HCT116 (cell line): ENCODE measurements at regions not wholly inside any gene's neighbourhood (a gene's known extent, or its start where the extent isn't known, plus 50 kb on each side); places are given as distances from the start of the nearest gene placed in this dataset.

Source experiments
- ATAC-seq: fragments of 200-7000 bp; cut with Tn5 transposase; 2 replicates; pipeline ENCODE4 v1.9.1; 2020; ENCODE audit warnings: mild to moderate bottlenecking, moderate library complexity
- BruUV-seq: library from RNA; stranded (reverse); fragments of 400-500 nt; replicated peaks from 2 replicates; lab custom pipeline; 2021; lab: Mats Ljungman, UMichigan
- CTCF ChIA-PET: fragments of 300-600 bp; sonication (Branson Sonifier 250); formaldehyde crosslinking; loops from one replicate; lab custom pipeline; 2021; ENCODE audit warnings: antibody characterized with exemption; lab: Charles Lee
- POLR2A ChIA-PET: fragments of 300-600, 350-600 bp; sonication (Branson Sonifier 250); formaldehyde crosslinking; loops from one replicate; lab custom pipeline; 2021; ENCODE audit warnings: antibody characterized with exemption; lab: Charles Lee
- RAD21 ChIA-PET, 2 experiments: fragments of 300-600 bp; sonication (Branson Sonifier 250); formaldehyde crosslinking; loops; one replicate each; lab custom pipeline; 2023; ENCODE audit warnings: low total read pairs in 2 of 2; ENCODE audit not compliant: uncharacterized antibody in 2 of 2, unreplicated experiment in 2 of 2, low non-redundant PET in 1 of 2; lab: Charles Lee
- DNase-seq: peaks from one replicate; pipeline ENCODE4 v3.0.0-alpha.2; 2010; ENCODE audit warnings: low read depth, low spot score
- H2AFZ ChIP-seq: fragments of 200-600 bp; shearing (Covaris generic), sonication (generic); 2 replicates; pipeline ENCODE4 v1.6.1; 2017; ENCODE audit warnings: low read depth, mixed run types, mixed read lengths, antibody characterized with exemption, low read length; ENCODE audit not compliant: poor library complexity, severe bottlenecking
- H3K27ac ChIP-seq: 2 replicates; pipeline ENCODE4 v1.5.1; 2012; ENCODE audit warnings: low read depth, low read length
- H3K27me3 ChIP-seq: fragments of 200-600 bp; sonication (generic); 2 replicates; pipeline ENCODE4 v1.6.1; 2016; ENCODE audit warnings: mixed run types, low read length, mixed read lengths; ENCODE audit not compliant: insufficient read depth
- H3K36me3 ChIP-seq, 2 experiments: fragments of 200-500 bp in 1 of 2; fragments of 200-600 bp in 1 of 2; sonication (Bioruptor generic) in 1 of 2; sonication (generic) in 1 of 2; 2 replicates each; pipeline versions ENCODE4 v1.5.1 to v1.6.1; 2014 to 2016; ENCODE audit warnings: low read length in 2 of 2, inconsistent platforms in 1 of 2, mixed read lengths in 1 of 2, mixed run types in 1 of 2; ENCODE audit not compliant: insufficient read depth in 2 of 2, control insufficient read depth in 1 of 2
- H3K4me1 ChIP-seq, 2 experiments: fragments of 200-600 bp in 1 of 2; sonication (generic) in 1 of 2; 2 replicates each; pipeline versions ENCODE4 v1.5.1 to v1.6.1; 2012 to 2017; ENCODE audit warnings: low read length in 2 of 2, inconsistent platforms in 1 of 2, mild to moderate bottlenecking in 1 of 2, mixed read lengths in 1 of 2, mixed run types in 1 of 2, moderate library complexity in 1 of 2; ENCODE audit not compliant: insufficient read depth in 2 of 2, control insufficient read depth in 1 of 2
- H3K4me2 ChIP-seq: fragments of 200-600 bp; sonication (generic); 2 replicates; pipeline ENCODE4 v1.6.1; 2017; ENCODE audit warnings: mixed run types, low read length, mixed read lengths
- H3K4me3 ChIP-seq, 2 experiments: fragments of 200-600 bp in 1 of 2; sonication (generic) in 1 of 2; replicated peaks in 1 of 2; 2 replicates each; pipeline ENCODE4 v1.5.1; 2011 to 2016; ENCODE audit warnings: low read length in 2 of 2, control low read depth in 1 of 2, low read depth in 1 of 2, mild to moderate bottlenecking in 1 of 2, mixed read lengths in 1 of 2, mixed run types in 1 of 2
- H3K79me2 ChIP-seq: fragments of 200-600 bp; sonication (generic); 2 replicates; pipeline ENCODE4 v1.6.1; 2017; ENCODE audit warnings: mild to moderate bottlenecking, mixed run types, low read length, moderate library complexity, mixed read lengths; ENCODE audit not compliant: insufficient read depth
- H3K9ac ChIP-seq: fragments of 200-600 bp; sonication (generic); 2 replicates; pipeline ENCODE4 v1.6.1; 2016; ENCODE audit warnings: low read length, mixed read lengths
- H3K9me2 ChIP-seq: fragments of 200-600 bp; sonication (generic), shearing (Covaris generic); 2 replicates; pipeline ENCODE4 v1.6.1; 2017; ENCODE audit warnings: mixed run types, mild to moderate bottlenecking, moderate library complexity; ENCODE audit not compliant: insufficient read depth
- H3K9me3 ChIP-seq, 2 experiments: fragments of 200-500 bp in 1 of 2; fragments of 200-600 bp in 1 of 2; sonication (Bioruptor generic) in 1 of 2; sonication (generic) in 1 of 2; 2 replicates each; pipeline ENCODE4 v1.6.1; 2014 to 2017; ENCODE audit warnings: low read length in 2 of 2, mixed read lengths in 2 of 2, inconsistent platforms in 1 of 2, low read depth in 1 of 2, mild to moderate bottlenecking in 1 of 2, mixed run types in 1 of 2, moderate library complexity in 1 of 2; ENCODE audit not compliant: control insufficient read depth in 1 of 2, insufficient read depth in 1 of 2
- H4K20me1 ChIP-seq: fragments of 200-600 bp; sonication (generic), shearing (Covaris generic); 2 replicates; pipeline ENCODE4 v1.6.1; 2017; ENCODE audit warnings: mixed run types, mild to moderate bottlenecking, moderate library complexity; ENCODE audit not compliant: insufficient read depth
- CBX3 ChIP-seq: IDR thresholded peaks from 2 replicates; pipeline ENCODE4 v1.6.1; 2012; ENCODE audit warnings: low read depth
- CEBPB ChIP-seq: IDR thresholded peaks from 2 replicates; pipeline ENCODE4 v1.6.1; 2012; ENCODE audit warnings: low read depth
- EGR1 ChIP-seq: IDR thresholded peaks from 2 replicates; pipeline ENCODE4 v1.6.1; 2012; ENCODE audit warnings: low read depth
- ELF1 ChIP-seq: IDR thresholded peaks from 2 replicates; pipeline ENCODE4 v1.6.1; 2012; ENCODE audit warnings: low read depth, borderline replicate concordance
- EZH2 ChIP-seq: fragments of 200-600 bp; sonication (generic); IDR thresholded peaks from 2 replicates; pipeline ENCODE4 v1.6.1; 2017; ENCODE audit warnings: antibody characterized with exemption, mixed run types
- EZH2phosphoT487 ChIP-seq: fragments of 200-600 bp; IDR thresholded peaks from 2 replicates; pipeline ENCODE4 v1.6.1; 2018; ENCODE audit warnings: antibody characterized with exemption, borderline replicate concordance
- FOSL1 ChIP-seq: IDR thresholded peaks from 2 replicates; pipeline ENCODE4 v1.6.1; 2012; ENCODE audit warnings: low read depth
- JUND ChIP-seq: IDR thresholded peaks from 2 replicates; pipeline ENCODE4 v1.6.1; 2012
- POLR2A ChIP-seq: IDR thresholded peaks from 2 replicates; pipeline ENCODE4 v1.7.0; 2011; ENCODE audit warnings: borderline replicate concordance; ENCODE audit not compliant: insufficient read depth, insufficient read length; ENCODE audit errors: extremely low read depth
- SIN3A ChIP-seq: IDR thresholded peaks from 2 replicates; pipeline ENCODE4 v1.6.1; 2012; ENCODE audit warnings: low read depth
- SP1 ChIP-seq: IDR thresholded peaks from 2 replicates; pipeline ENCODE4 v1.6.1; 2012; ENCODE audit warnings: low read depth
- YY1 ChIP-seq: IDR thresholded peaks from 2 replicates; pipeline ENCODE4 v1.6.1; 2011; ENCODE audit warnings: low read length, low read depth, moderate library complexity, mild to moderate bottlenecking; ENCODE audit not compliant: insufficient replicate concordance; ENCODE audit errors: extremely low read depth
- ZFX ChIP-seq: fragments of 450-650 bp; IDR thresholded peaks from 2 replicates; pipeline ENCODE4 v1.6.1; 2017
- ZNF274 ChIP-seq: fragments of 200-500 bp; sonication (Bioruptor generic); IDR thresholded peaks from 2 replicates; pipeline ENCODE4 v1.6.1; 2014; ENCODE audit warnings: mild to moderate bottlenecking, low read depth, low read length, inconsistent platforms
- intact Hi-C: fragments of 100-400 bp; cut with micrococcal nuclease; formaldehyde crosslinking; loops from 2 replicates; pipeline ENCODE4 v1.10.0; 2022
- TF ChIP-seq, protein P1 (sequence below): IDR thresholded peaks from 2 replicates; pipeline ENCODE4 v1.6.1; 2012; ENCODE audit warnings: low read depth
- TF ChIP-seq, protein P2 (sequence below), 3 experiments: fragments of 200-600 bp in 1 of 3; sonication (generic) in 1 of 3; IDR thresholded peaks in 2 of 3; conservative IDR thresholded peaks in 1 of 3; 2 replicates each; pipeline ENCODE4 v1.5.1; 2012 to 2017; ENCODE audit warnings: low read depth in 2 of 3, low read length in 2 of 3, antibody characterized with exemption in 1 of 3, borderline replicate concordance in 1 of 3, control low read depth in 1 of 3, mild to moderate bottlenecking in 1 of 3, mixed read lengths in 1 of 3, mixed run types in 1 of 3, moderate library complexity in 1 of 3; ENCODE audit not compliant: insufficient read depth in 1 of 3
- TF ChIP-seq, protein P3 (sequence below): IDR thresholded peaks from 2 replicates; pipeline ENCODE4 v1.6.1; 2012
- TF ChIP-seq, protein P4 (sequence below): IDR thresholded peaks from 2 replicates; pipeline ENCODE4 v1.6.1; 2011; ENCODE audit warnings: mild to moderate bottlenecking, low read length, moderate library complexity; ENCODE audit not compliant: insufficient replicate concordance; ENCODE audit errors: extremely low read depth
- TF ChIP-seq, protein P5 (sequence below): IDR thresholded peaks from 2 replicates; pipeline ENCODE4 v1.6.1; 2012

DNA sequence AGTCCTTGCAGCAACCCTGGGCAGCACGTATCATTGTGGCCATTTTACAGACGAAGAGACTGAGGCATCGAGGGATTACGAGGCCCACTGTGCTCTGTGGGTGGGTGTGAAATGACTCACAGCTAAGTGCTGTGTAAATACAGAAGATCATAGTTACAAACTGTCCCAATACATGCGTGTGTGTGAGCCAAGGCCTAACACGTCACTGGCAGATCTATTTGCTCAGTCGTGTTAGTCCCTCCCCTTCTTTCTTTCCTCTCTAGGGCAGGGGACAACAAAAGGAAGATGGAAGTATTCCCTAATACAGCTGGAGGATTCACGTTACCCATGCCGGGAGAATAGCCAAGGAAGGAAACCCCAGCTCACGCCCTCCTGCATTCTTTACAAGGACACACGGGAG lies 175.9 kb downstream of the CDC5L start:
- TF ChIP-seq, protein P1, sequence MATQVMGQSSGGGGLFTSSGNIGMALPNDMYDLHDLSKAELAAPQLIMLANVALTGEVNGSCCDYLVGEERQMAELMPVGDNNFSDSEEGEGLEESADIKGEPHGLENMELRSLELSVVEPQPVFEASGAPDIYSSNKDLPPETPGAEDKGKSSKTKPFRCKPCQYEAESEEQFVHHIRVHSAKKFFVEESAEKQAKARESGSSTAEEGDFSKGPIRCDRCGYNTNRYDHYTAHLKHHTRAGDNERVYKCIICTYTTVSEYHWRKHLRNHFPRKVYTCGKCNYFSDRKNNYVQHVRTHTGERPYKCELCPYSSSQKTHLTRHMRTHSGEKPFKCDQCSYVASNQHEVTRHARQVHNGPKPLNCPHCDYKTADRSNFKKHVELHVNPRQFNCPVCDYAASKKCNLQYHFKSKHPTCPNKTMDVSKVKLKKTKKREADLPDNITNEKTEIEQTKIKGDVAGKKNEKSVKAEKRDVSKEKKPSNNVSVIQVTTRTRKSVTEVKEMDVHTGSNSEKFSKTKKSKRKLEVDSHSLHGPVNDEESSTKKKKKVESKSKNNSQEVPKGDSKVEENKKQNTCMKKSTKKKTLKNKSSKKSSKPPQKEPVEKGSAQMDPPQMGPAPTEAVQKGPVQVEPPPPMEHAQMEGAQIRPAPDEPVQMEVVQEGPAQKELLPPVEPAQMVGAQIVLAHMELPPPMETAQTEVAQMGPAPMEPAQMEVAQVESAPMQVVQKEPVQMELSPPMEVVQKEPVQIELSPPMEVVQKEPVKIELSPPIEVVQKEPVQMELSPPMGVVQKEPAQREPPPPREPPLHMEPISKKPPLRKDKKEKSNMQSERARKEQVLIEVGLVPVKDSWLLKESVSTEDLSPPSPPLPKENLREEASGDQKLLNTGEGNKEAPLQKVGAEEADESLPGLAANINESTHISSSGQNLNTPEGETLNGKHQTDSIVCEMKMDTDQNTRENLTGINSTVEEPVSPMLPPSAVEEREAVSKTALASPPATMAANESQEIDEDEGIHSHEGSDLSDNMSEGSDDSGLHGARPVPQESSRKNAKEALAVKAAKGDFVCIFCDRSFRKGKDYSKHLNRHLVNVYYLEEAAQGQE = no peak
- TF ChIP-seq CBX3 (no peak), FOSL1 (no peak), SIN3A (no peak), ZFX (no peak), YY1 (no peak), EGR1 (no peak), ZNF274 (no peak), ELF1 (no peak), SP1 (no peak), EZH2 (no peak), POLR2A (no peak), EZH2phosphoT487 (no peak), JUND (no peak), CEBPB (no peak)
- TF ChIP-seq, protein P2, sequence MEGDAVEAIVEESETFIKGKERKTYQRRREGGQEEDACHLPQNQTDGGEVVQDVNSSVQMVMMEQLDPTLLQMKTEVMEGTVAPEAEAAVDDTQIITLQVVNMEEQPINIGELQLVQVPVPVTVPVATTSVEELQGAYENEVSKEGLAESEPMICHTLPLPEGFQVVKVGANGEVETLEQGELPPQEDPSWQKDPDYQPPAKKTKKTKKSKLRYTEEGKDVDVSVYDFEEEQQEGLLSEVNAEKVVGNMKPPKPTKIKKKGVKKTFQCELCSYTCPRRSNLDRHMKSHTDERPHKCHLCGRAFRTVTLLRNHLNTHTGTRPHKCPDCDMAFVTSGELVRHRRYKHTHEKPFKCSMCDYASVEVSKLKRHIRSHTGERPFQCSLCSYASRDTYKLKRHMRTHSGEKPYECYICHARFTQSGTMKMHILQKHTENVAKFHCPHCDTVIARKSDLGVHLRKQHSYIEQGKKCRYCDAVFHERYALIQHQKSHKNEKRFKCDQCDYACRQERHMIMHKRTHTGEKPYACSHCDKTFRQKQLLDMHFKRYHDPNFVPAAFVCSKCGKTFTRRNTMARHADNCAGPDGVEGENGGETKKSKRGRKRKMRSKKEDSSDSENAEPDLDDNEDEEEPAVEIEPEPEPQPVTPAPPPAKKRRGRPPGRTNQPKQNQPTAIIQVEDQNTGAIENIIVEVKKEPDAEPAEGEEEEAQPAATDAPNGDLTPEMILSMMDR (IDR thresholded peaks at IDR 0.05 in 2 of 3, conservative IDR thresholded peaks at IDR 0.05 in 1 of 3; ENCODE audit: borderline replicate concordance in 1 of 3, insufficient read depth in 1 of 3, low read depth in 2 of 3, low read length in 2 of 3) = no peak
- TF ChIP-seq, protein P3, sequence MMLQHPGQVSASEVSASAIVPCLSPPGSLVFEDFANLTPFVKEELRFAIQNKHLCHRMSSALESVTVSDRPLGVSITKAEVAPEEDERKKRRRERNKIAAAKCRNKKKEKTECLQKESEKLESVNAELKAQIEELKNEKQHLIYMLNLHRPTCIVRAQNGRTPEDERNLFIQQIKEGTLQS = no peak
- TF ChIP-seq, protein P4, sequence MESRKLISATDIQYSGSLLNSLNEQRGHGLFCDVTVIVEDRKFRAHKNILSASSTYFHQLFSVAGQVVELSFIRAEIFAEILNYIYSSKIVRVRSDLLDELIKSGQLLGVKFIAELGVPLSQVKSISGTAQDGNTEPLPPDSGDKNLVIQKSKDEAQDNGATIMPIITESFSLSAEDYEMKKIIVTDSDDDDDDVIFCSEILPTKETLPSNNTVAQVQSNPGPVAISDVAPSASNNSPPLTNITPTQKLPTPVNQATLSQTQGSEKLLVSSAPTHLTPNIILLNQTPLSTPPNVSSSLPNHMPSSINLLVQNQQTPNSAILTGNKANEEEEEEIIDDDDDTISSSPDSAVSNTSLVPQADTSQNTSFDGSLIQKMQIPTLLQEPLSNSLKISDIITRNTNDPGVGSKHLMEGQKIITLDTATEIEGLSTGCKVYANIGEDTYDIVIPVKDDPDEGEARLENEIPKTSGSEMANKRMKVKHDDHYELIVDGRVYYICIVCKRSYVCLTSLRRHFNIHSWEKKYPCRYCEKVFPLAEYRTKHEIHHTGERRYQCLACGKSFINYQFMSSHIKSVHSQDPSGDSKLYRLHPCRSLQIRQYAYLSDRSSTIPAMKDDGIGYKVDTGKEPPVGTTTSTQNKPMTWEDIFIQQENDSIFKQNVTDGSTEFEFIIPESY = no peak
- TF ChIP-seq, protein P5, sequence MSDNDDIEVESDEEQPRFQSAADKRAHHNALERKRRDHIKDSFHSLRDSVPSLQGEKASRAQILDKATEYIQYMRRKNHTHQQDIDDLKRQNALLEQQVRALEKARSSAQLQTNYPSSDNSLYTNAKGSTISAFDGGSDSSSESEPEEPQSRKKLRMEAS = no peak
- ATAC-seq (no peak), DNase-seq (no peak)
- H3K9me2 ChIP-seq = no peaks in the 10 kb centered on the region
- no peak overlapping the region for H3K4me2 ChIP-seq
- BruUV-seq = no TSS peak
- H3K9ac ChIP-seq = no peak overlapping the region
- H2AFZ ChIP-seq = no peak overlapping the region
- ChIA-PET RAD21 (no interaction called here), POLR2A (no interaction called here), CTCF (no interaction called here)
- no peak overlapping the region for H3K4me3 ChIP-seq
- no peaks in the 10 kb centered on the region for H3K27me3 ChIP-seq
- intact Hi-C loops = no loop called here
- H4K20me1 ChIP-seq = no peaks in the 10 kb centered on the region
- H3K79me2 ChIP-seq = no peaks in the 10 kb centered on the region
- H3K36me3 ChIP-seq = no peaks in the 10 kb centered on the region
- peaks cover 0 to 8% of the 10 kb centered on the region in 2 experiments; a peak in 1 of 4 replicates for H3K4me1 ChIP-seq
- no peaks in the 10 kb centered on the region for H3K9me3 ChIP-seq
- no peak overlapping the region for H3K27ac ChIP-seq
